Fibroblast of the aortic adventitia (primary cell): ENCODE measurements at regions not wholly inside any gene's neighbourhood (a gene's known extent, or its start where the extent isn't known, plus 50 kb on each side); places are given as distances from the start of the nearest gene placed in this dataset.
A peak's percentile ranks its signal among the peaks of the same experiment; 100 is the strongest.

Source experiments
- DNase-seq: peaks from one replicate; pipeline ENCODE4 v3.0.0-alpha.2; 2010; ENCODE audit warnings: low read depth
- H3K4me3 ChIP-seq: 2 replicates; pipeline ENCODE4 v1.5.1; 2011; ENCODE audit warnings: low read depth, mild to moderate bottlenecking, control low read depth, low read length, moderate library complexity
- TF ChIP-seq, protein P1 (sequence below): IDR thresholded peaks from 2 replicates; pipeline ENCODE4 v1.5.1; 2011; ENCODE audit warnings: mild to moderate bottlenecking, low read length, control low read depth, inconsistent platforms; ENCODE audit not compliant: insufficient read depth

- TF ChIP-seq, protein P1, sequence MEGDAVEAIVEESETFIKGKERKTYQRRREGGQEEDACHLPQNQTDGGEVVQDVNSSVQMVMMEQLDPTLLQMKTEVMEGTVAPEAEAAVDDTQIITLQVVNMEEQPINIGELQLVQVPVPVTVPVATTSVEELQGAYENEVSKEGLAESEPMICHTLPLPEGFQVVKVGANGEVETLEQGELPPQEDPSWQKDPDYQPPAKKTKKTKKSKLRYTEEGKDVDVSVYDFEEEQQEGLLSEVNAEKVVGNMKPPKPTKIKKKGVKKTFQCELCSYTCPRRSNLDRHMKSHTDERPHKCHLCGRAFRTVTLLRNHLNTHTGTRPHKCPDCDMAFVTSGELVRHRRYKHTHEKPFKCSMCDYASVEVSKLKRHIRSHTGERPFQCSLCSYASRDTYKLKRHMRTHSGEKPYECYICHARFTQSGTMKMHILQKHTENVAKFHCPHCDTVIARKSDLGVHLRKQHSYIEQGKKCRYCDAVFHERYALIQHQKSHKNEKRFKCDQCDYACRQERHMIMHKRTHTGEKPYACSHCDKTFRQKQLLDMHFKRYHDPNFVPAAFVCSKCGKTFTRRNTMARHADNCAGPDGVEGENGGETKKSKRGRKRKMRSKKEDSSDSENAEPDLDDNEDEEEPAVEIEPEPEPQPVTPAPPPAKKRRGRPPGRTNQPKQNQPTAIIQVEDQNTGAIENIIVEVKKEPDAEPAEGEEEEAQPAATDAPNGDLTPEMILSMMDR, result no peak
- DNase-seq, result no peak
- no peak overlapping the region for H3K4me3 ChIP-seq
Measured at GRCh38 chr4:25474690-25475089, 97.6 kb downstream of the ANAPC4 start.

DNA sequence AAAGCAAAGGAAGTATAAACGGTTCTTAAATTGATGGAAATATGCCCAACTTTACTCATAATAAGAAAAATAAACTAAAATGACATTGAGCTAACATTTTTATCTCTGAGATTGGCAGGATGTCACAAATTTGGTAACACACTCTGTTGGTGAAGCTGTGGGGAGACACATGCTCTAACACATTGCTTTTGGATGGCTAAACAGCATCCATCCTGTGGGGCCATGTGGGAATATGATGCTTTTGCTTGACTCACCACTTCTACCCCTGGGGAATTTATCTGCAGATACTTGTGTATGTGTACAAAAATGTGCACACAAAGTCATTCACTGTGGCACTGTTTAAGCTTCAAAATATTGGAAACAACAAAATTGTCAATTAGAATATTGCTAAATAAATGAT, 100.2 kb downstream of the ANAPC4 start:
- TF ChIP-seq, protein P1, result no peak
- no peak overlapping the region for H3K4me3 ChIP-seq
- peak; percentile 21 for DNase-seq

DNA sequence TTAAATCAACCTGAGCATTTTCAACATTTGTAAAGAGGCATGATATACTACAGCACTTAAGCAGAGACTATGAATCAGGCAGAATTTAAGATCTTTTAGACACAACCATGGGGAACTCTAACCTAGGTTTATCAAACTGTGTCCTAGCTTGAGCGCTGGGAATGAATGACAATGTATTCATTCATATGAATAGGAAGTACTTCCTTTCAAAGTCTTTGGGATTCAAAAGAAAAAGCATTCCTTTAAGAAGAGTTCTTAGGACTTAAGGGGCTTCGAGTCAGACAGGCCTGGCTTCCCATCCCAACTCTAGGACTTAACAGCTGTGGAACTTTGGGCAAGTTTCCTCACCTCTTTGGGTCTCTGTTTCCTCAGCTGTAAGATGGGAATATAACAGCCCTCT, 104.6 kb downstream of the ANAPC4 start:
- H3K4me3 ChIP-seq, result no peak overlapping the region
- no peak for DNase-seq
- TF ChIP-seq, protein P1, result no peak

DNA sequence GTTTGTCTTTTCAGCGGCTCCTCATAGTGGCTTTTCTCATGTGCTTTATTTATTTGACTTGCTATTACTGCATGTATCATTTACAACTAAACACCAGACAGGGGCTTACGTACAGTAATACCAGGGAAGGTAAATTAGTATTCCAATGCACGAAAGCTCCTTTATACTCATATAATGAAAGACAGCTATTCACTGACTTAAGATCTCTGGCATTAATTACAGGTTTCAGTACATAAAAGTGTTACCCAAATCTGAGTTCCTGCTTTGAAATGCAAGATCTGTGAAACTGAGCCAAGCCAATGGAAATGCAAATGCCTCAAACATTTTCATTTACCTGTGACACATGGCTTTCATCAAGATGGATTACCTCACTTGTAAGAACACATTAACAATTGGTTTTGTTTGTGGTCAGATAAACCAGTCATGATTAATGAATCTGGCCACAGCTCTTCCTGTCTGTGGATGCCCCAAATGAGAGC, 107.2 kb downstream of the ANAPC4 start:
- H3K4me3 ChIP-seq, result no peak overlapping the region
- peak; percentile 51 for DNase-seq
- TF ChIP-seq, protein P1, result no peak

GRCh38 chr4:25485104-25485503, 108.0 kb downstream of the ANAPC4 start:
- no peak for DNase-seq
- TF ChIP-seq, protein P1, result no peak

GRCh38 chr4:25486171-25486570, 109.1 kb downstream of the ANAPC4 start:
- H3K4me3 ChIP-seq, result no peak overlapping the region
- TF ChIP-seq, protein P1, result no peak
- DNase-seq, result peak; percentile 67

More at GRCh38 chr4:25485104-25485503, 108.0 kb downstream of the ANAPC4 start:
- H3K4me3 ChIP-seq, result no peak overlapping the region

- no peak overlapping the region for H3K4me3 ChIP-seq
- TF ChIP-seq, protein P1, result no peak
- no peak for DNase-seq
Measured at GRCh38 chr4:25487155-25487554, 110.1 kb downstream of the ANAPC4 start.
